ENCODE measurements at regions not wholly inside any gene's neighbourhood (a gene's known extent, or its start where the extent isn't known, plus 50 kb on each side); places are given as distances from the start of the nearest gene placed in this dataset.
A peak's percentile ranks its signal among the peaks of the same experiment; 100 is the strongest.

DNA sequence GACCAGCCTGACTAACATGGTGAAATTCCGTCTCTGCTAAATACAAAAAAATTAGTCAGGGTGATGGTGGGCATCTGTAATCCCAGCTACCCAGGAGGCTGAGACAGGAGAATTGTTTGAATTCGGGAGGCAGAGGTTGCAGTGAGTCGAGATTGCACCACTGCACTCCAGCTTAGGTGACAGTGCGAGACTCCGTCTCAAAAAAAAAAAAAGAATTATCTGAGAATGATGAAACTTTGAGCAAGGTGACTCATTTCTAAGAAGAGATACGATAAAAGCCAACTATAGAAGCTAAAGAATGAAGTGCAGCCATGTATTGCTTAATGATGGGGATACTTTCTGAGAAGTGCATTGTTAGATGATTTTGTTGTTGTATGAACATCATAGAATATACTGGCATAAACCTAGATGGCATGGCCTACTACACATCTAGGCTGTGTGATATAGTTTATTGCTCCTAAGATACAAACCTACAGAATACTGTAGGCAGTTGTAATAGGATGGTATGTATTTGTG lies 64.7 kb downstream of the SNRPE start:
- no peak for ATAC-seq (ENCODE audit: low read depth in 2 of 2)
- no peak overlapping the region for H3K4me3 Mint-ChIP-seq
- H3K27ac Mint-ChIP-seq, result no peak overlapping the region
- H3K36me3 Mint-ChIP-seq, result no peaks in the 10 kb centered on the region
- no peak for DNase-seq
- H3K9me3 Mint-ChIP-seq, result no peaks in the 10 kb centered on the region
- peaks cover 5 to 10% (median 10%) of the 10 kb centered on the region in 3 donors for H3K27me3 Mint-ChIP-seq
- no peaks in the 10 kb centered on the region for H3K4me1 Mint-ChIP-seq

DNA sequence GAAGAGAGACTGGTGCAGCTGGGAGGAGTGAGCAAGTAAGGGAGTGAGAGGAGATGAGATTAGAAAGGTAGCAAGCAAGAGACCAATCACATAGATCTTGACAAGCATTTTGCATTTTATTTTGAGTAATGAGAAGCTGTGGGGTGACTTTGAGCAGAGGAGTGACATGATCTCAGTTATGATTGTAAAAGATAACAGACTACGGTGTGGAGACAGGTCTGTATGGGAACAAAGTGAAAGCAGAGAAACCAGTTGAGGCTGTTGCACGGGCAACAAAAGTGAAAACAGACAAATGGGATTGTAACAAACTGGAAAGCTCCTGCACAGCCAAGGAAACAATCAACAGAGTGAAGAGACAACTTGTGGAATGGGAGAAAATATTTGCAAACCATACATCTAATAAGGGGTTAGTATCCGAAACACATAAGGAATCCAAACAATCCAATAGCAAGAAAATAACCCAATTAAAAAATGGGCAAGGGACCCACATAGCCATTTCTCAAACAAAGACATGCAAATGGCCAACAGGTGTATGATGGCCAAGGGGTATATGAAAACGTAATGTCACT lies 68.4 kb downstream of the SNRPE start:
- Mint-ChIP-seq H3K36me3 (no peaks in the 10 kb centered on the region), H3K27me3 (peaks cover 4 to 24% (median 18%) of the 10 kb centered on the region in 3 donors), H3K4me3 (no peak overlapping the region), H3K9me3 (no peaks in the 10 kb centered on the region), H3K4me1 (no peaks in the 10 kb centered on the region), H3K27ac (no peak overlapping the region)
- DNase-seq (no peak), ATAC-seq (ENCODE audit: low read depth in 2 of 2) (no peak)

DNA sequence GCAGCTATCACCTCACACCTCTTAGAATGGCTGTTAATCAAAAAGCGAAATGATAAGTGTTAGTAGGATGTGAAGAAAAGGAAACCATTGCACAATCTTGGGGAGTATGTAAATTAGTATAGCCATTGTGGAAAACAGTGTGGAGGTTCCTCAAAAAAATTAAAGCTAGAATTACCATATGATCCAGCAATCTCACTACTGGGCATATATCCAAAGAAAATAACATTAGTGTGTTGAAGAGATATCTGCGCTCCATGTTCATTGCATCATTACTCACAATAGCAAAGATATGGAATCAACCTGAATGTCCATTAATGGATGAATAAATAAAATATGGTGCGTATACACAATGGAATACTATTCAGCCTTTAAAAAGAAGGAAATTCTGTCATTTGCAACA lies 68.9 kb downstream of the SNRPE start:
- H3K27me3 Mint-ChIP-seq, result peaks cover 4 to 24% (median 18%) of the 10 kb centered on the region in 3 donors
- no peak overlapping the region for H3K27ac Mint-ChIP-seq
- H3K4me3 Mint-ChIP-seq, result no peak overlapping the region
- no peaks in the 10 kb centered on the region for H3K9me3 Mint-ChIP-seq
- no peak for ATAC-seq (ENCODE audit: low read depth in 2 of 2)
- H3K36me3 Mint-ChIP-seq, result no peaks in the 10 kb centered on the region
- no peaks in the 10 kb centered on the region for H3K4me1 Mint-ChIP-seq
- no peak for DNase-seq

DNA sequence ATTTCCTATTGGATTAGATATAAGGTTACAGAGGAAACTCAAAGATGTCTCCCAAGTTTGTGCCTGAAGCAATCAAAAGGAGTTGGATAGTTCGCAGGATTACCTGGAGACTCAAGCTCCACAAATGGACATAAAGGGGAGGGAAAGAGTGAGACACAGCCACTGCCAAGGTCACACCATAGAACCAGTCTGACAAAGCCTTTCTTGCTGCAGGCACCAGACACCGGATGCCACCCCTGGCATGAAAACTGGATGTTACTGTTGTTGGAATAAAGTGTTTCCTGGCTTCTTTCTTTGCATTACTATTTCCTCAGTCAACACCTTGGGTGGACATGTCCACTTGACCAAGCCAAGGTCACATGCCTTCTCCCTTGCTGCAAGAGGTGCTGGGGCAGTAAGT lies 70.6 kb downstream of the SNRPE start:
- H3K27me3 Mint-ChIP-seq, result peaks cover 4 to 24% (median 18%) of the 10 kb centered on the region in 3 donors
- H3K27ac Mint-ChIP-seq, result peak overlapping the region in 1 of 6 donors; percentile 1
- DNase-seq, result no peak
- no peaks in the 10 kb centered on the region for H3K9me3 Mint-ChIP-seq
- no peak for ATAC-seq (ENCODE audit: low read depth in 2 of 2)
- no peak overlapping the region for H3K4me3 Mint-ChIP-seq
- H3K36me3 Mint-ChIP-seq, result no peaks in the 10 kb centered on the region
- no peaks in the 10 kb centered on the region for H3K4me1 Mint-ChIP-seq

DNA sequence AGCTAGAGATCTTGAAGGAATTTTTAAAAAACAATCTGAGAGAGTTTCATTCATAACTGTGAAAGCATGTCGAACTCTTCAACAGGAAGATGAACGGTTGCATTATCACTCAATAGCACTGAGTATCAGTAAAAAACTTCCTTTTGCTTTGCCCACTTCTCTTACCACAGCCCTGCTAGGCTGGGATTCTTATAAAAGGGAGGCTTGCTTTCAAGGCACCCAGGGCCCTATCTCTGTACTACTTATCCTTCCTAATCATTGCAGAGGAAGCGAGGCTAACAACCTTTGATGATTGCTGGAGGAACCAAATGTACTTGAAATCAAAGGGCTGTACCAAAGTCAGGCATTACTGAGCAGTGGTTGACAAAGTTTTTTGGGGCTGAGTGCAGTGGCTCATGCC lies 71.2 kb downstream of the SNRPE start:
- H3K36me3 Mint-ChIP-seq, result no peaks in the 10 kb centered on the region
- H3K4me3 Mint-ChIP-seq, result no peak overlapping the region
- DNase-seq (no peak), ATAC-seq (ENCODE audit: low read depth in 2 of 2) (no peak)
- no peak overlapping the region for H3K27ac Mint-ChIP-seq
- no peaks in the 10 kb centered on the region for H3K4me1 Mint-ChIP-seq
- H3K9me3 Mint-ChIP-seq, result no peaks in the 10 kb centered on the region
- peaks cover 4 to 24% (median 21%) of the 10 kb centered on the region in 3 donors for H3K27me3 Mint-ChIP-seq

DNA sequence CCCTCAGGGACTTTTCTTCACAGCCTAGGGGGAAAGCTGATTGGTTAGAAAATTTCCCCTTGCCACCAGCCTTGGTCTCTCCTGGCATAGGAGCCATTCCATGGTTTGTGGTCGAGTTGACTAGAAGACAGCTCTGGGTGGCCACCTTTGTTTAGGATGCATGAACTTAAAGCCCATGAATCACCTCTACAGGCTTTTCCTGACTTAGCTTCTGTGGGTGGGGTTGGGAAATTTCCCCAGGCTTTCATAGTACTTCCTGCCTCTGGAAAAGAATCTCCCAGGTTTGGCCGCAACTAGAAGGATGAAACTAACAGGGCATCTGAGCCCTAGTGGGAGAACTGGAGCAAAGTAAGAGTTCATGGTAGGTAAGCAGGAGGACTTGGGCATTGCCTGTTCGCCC lies 72.6 kb downstream of the SNRPE start:
- no peak for ATAC-seq (ENCODE audit: low read depth in 2 of 2)
- DNase-seq, result no peak
- no peaks in the 10 kb centered on the region for H3K4me1 Mint-ChIP-seq
- no peaks in the 10 kb centered on the region for H3K9me3 Mint-ChIP-seq
- no peak overlapping the region for H3K4me3 Mint-ChIP-seq
- no peaks in the 10 kb centered on the region for H3K36me3 Mint-ChIP-seq
- peak overlapping the region in 1 of 6 donors; percentile 24 for H3K27ac Mint-ChIP-seq
- peaks cover 10 to 29% (median 25%) of the 10 kb centered on the region in 3 donors for H3K27me3 Mint-ChIP-seq

DNA sequence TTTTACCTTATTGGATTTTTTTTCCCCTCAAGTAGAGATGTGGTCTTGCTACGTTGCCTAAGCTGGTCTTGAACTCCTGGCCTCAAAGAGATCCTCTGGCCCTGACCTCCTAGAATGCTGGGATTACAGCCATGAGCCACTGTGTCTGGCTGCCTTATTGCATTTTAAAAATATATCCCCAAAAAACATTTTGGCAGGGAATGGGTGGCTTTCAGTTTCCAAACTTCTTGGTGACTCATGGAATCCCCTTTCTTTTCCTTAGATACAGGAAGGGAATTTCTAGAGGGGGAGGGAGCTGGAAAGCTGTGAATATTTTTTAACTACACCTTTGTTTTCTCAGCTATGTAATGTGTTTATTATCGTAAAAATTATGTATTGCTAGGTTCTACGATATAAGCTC lies 73.3 kb downstream of the SNRPE start:
- H3K9me3 Mint-ChIP-seq, result no peaks in the 10 kb centered on the region
- H3K4me3 Mint-ChIP-seq, result no peak overlapping the region
- no peaks in the 10 kb centered on the region for H3K36me3 Mint-ChIP-seq
- ATAC-seq (ENCODE audit: low read depth in 2 of 2) (no peak), DNase-seq (no peak)
- peaks cover 11 to 23% (median 21%) of the 10 kb centered on the region in 3 donors for H3K27me3 Mint-ChIP-seq
- no peaks in the 10 kb centered on the region for H3K4me1 Mint-ChIP-seq
- no peak overlapping the region for H3K27ac Mint-ChIP-seq

DNA sequence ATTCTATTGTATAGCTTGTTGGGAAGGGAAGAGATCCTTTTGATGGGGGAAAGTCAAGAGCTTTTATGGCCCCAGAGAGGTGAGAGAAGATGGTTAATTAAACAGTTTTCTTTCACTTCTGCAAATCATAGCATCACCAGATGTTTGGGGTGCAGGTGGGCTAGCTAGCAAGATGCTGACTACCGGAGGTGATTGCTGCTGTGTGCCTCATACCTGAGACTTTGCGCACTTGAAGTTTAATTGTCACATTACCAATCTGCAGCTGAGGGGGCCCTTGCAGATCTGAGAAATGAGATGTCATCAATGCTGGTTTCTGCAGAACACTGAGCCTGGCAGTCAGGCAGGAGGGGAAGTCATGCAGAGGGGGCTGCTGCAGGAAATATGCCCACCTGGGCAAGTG lies 73.9 kb downstream of the SNRPE start:
- no peak for ATAC-seq (ENCODE audit: low read depth in 2 of 2)
- H3K27me3 Mint-ChIP-seq, result peaks cover 16 to 23% (median 19%) of the 10 kb centered on the region in 3 donors
- no peaks in the 10 kb centered on the region for H3K9me3 Mint-ChIP-seq
- H3K4me3 Mint-ChIP-seq, result no peak overlapping the region
- H3K4me1 Mint-ChIP-seq, result no peaks in the 10 kb centered on the region
- H3K27ac Mint-ChIP-seq, result no peak overlapping the region
- H3K36me3 Mint-ChIP-seq, result no peaks in the 10 kb centered on the region
- no peak for DNase-seq

DNA sequence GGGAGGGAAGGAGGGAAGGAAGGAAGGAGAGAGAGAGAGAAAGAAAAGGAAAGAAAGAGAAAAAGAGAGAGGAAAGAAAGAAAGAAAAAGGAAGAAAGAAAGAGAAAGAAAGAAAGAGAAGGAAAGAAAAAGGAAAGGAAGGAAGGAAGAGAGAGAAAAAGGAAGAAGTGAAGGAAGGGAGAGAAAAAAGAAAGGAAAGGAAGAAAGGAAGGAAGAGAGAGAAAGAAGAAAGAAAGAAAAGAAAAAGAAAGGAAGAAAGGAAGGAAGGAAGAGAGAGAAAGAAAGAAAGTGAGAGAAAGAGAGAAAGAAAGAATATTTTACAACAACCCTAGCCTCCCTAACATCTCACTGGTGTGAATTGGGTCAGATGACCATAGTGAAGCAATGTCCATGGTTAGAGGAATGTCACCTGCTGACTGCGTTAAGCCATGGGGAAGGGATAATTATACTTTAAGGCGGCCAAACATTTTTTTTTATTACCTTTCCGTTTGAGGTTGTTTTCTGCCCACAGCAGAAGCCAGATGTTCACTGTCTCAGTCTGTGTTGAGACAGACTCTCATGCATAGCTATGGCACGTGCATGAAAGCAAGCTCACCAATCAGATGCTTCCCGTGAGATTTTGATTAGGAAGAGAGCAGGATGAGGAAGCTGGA lies 76.4 kb downstream of the SNRPE start:
- H3K36me3 Mint-ChIP-seq, result no peaks in the 10 kb centered on the region
- no peaks in the 10 kb centered on the region for H3K4me1 Mint-ChIP-seq
- peaks cover 18 to 33% (median 22%) of the 10 kb centered on the region in 3 donors for H3K27me3 Mint-ChIP-seq
- H3K27ac Mint-ChIP-seq, result no peak overlapping the region
- DNase-seq (no peak), ATAC-seq (ENCODE audit: low read depth in 2 of 2) (no peak)
- H3K9me3 Mint-ChIP-seq, result no peaks in the 10 kb centered on the region
- no peak overlapping the region for H3K4me3 Mint-ChIP-seq

DNA sequence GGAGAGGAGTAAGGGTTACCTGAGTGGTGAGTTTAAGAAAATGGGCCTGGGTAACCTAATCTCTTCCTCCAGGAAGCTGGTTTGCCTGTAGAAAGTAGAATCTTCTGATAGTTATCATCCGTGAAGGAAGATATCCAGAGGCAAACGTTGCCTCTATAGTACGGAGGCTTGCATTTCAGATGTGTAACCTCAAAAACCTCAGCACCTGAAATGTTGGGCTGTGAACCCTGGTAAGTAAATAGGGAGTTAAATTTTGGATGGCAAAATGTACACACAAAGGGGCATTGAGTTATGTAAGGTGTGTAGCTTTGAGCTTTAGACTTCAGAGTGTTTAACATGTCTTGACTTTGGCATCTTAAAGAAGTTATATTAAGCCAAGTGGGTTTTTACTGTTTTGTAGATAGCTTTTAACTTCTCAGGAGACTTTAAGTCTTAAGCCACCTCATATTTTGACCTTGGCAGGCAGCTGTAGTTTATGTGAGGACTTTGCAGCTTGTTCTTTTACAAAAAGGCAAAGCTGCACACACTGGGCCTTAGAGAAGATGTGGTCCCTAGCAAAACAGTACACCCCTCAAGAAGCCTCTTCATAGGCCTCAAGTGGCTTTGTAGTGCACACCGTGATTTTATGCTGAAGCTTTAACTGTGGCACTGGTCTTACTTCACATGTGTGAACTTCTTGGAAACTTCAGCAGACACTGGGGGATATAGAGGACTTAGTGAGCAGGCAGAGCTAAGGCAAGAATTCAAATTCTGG lies 83.4 kb downstream of the SNRPE start:
- H3K27me3 Mint-ChIP-seq, result peaks cover 8 to 19% (median 15%) of the 10 kb centered on the region in 3 donors
- H3K4me1 Mint-ChIP-seq, result no peaks in the 10 kb centered on the region
- H3K27ac Mint-ChIP-seq, result no peak overlapping the region
- H3K36me3 Mint-ChIP-seq, result no peaks in the 10 kb centered on the region
- ATAC-seq (ENCODE audit: low read depth in 2 of 2), result no peak
- no peak for DNase-seq
- no peak overlapping the region for H3K4me3 Mint-ChIP-seq
- H3K9me3 Mint-ChIP-seq, result no peaks in the 10 kb centered on the region

DNA sequence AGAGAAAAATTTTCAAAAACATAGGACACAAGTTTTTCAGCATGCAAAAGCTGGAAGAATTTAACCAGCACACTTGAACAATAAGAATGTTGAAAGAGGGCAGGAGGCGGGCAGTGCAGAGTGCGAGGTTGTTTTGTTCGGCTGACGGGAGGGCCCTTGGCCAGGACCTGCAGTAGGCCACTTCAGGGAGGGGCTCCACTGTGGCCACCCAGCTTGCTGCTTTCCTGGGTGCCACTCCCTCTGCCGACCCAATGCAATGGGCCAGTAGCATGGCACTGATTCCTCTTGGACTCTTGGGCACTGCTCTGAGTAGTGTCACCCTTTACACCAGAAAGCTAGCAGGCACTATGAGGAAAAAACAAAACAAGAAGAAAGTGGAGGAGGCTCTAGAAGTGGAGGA lies 92.9 kb downstream of the SNRPE start:
- no peak for DNase-seq
- ATAC-seq (ENCODE audit: low read depth in 2 of 2), result no peak
- Mint-ChIP-seq H3K36me3 (peaks cover 18 to 24% of the 10 kb centered on the region in 2 donors), H3K4me1 (peaks cover 0 to 1% (median 0%) of the 10 kb centered on the region in 3 donors), H3K9me3 (peaks cover 15 to 56% (median 33%) of the 10 kb centered on the region in 7 donors), H3K4me3 (no peak overlapping the region), H3K27ac (no peak overlapping the region), H3K27me3 (peaks cover 5 to 31% (median 10%) of the 10 kb centered on the region in 3 donors)

DNA sequence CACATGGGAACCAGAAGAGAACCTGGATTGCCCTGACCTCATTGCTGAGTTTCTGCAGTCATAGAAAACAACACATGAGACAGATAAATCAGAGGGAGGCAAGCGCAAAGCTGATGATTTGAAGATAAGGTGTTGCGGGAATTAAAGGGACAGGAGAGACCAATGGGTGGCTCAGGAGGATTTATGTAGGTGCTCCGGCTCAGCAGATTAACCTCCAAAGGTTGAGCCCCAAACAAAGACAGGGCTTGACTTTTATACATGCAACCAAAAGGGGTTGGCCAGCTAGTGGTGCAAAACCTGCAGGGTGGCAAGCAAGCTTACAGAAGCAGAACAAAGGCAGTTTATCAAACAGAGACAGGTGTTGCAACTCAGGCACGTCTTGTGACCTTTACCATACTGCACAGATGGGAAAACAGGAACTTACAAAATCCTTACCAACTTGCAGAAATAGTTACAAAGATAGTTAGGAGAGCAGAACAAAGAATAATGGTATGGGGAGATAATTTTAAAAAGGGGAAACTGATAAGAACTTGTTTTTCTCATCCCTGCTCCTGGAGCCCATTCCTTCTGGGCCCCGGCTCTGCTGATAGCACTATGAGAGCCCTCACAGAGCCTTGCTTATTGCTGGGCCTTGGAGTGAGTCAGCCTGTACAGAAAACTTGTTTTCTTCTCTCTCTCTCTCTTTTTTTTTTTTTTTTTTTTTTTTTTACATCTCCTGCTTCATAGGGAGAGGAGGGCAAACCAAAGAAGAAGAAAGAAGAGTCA lies 93.6 kb downstream of the SNRPE start:
- Mint-ChIP-seq H3K36me3 (peaks cover 18 to 24% of the 10 kb centered on the region in 2 donors), H3K4me3 (no peak overlapping the region), H3K4me1 (peaks cover 0 to 1% (median 0%) of the 10 kb centered on the region in 3 donors), H3K27ac (peak overlapping the region in 1 of 6 donors; percentile 36), H3K27me3 (peaks cover 6 to 31% (median 10%) of the 10 kb centered on the region in 3 donors), H3K9me3 (peaks cover 15 to 59% (median 33%) of the 10 kb centered on the region in 7 donors)
- DNase-seq (no peak), ATAC-seq (ENCODE audit: low read depth in 2 of 2) (no peak)

DNA sequence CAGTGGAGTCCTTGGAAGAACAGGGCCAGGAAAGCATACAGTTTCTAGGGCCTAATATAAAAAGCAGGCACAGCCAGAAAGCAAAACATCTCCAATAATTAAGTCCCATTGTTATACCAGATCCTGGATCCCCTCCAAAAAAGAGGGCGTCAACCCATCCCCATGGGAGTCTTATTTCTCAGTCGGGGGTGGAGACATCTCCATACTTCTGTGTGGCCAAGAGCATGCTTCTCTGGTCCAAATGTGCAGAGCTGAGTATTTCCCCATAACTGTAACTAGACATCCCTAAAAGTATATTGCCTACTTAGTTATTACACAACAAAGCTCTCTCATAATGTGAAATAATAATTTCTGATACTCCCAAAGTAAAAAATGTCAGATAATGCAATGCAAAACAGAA lies 104.2 kb upstream of the SOX13 start:
- no peak overlapping the region for H3K27ac Mint-ChIP-seq
- no peaks in the 10 kb centered on the region for H3K36me3 Mint-ChIP-seq
- ATAC-seq (ENCODE audit: low read depth in 2 of 2), result no peak
- no peak for DNase-seq
- H3K4me1 Mint-ChIP-seq, result no peaks in the 10 kb centered on the region
- H3K4me3 Mint-ChIP-seq, result no peak overlapping the region
- H3K27me3 Mint-ChIP-seq, result peaks cover 0 to 12% (median 0%) of the 10 kb centered on the region in 3 donors
- peaks cover 0 to 45% (median 26%) of the 10 kb centered on the region in 7 donors for H3K9me3 Mint-ChIP-seq
